GM18517 (cell line): ENCODE measurements at regions not wholly inside any gene's neighbourhood (a gene's known extent, or its start where the extent isn't known, plus 50 kb on each side); places are given as distances from the start of the nearest gene placed in this dataset.

Source experiments
- ATAC-seq: cut with Tn5 transposase; IDR thresholded peaks from one replicate; pipeline ENCODE4 v1.9.1; 2021; ENCODE audit warnings: mild to moderate bottlenecking, moderate library complexity; ENCODE audit not compliant: unreplicated experiment

DNA sequence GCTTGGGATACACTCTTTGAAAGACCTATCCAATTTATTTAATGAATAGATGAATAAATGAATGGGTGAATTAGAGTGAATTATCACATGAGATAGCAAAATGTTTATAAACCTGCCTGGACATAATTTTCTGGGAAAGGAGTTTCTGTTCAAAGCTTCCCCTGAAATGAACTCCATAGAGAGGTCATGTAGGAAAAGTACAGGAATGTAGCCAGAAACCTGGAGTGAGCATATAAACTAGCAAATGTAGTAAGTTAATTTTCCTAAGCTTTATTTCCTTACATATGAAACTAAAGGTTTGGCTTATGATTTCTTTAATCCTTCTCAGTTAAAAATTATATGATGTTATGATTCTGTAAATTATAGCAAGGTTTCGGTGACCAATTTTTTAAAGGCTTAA, 380.3 kb upstream of the RSPO3 start:
- ATAC-seq = no peak

- no peak for ATAC-seq
These were observed 379.8 kb upstream of the RSPO3 start for GRCh38 chr6:126738641-126739040.

GRCh38 chr6:126743076-126743475, 375.4 kb upstream of the RSPO3 start:
- ATAC-seq = no peak

- ATAC-seq = no peak
These were observed 370.5 kb upstream of the RSPO3 start for GRCh38 chr6:126747728-126748540.

DNA sequence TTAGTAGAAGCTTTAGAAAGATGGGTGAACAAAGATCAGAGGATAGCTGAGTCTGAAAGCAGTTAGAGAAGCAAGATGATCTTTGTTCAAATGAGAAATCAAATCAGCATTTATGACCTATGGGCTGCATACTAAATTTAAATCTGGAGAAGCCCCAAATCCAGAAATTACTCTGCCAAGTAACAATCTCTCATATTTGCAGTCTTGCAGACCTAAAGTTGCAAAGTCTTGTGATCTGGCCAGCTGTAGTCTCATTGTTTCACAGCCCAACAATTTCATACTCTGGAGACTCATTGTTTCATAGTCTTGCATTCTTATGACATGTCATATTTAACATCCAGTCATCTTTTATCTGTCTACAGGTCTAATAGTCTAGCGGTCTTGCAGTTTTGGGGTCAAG, 364.9 kb upstream of the RSPO3 start:
- ATAC-seq = no peak

- no peak for ATAC-seq
These were observed 356.6 kb upstream of the RSPO3 start for GRCh38 chr6:126761854-126762253.

DNA sequence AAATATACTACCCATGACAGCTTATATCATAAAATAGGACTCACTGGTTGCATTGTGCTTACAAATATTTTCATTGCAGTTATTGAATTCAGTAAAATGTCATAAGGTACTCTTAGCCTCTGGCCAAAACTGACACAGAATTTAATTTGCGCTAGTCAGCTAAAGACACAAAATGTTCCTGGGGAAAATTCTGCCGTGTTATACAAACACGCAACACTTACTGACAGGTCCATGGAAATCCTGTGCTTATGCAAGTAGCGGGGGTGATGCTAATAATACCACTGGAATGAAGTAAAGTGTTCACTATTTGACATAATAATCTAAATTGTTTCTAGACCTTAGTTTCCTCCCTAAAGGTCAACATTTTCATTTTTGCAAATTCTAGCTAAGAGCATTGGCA, 354.4 kb upstream of the RSPO3 start:
- ATAC-seq = no peak

DNA sequence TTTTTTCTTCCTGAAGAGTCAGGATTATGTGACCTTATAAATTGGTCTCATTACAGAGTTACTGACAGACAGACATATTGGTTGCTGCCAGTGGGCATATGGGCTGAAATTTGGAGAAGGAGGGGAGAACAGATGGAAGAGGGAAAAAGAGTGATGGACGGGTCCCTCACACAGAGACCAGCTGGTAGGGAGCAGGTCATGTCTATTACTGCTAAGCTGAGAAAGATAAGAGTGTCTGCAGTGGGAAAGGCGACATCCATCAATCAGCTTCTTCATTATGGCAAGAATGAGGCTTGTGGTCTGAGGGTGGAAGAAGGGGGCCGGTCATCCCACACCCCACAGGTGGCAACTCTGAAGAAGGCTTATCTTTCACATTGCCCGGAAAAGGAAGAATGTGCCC, 353.8 kb upstream of the RSPO3 start:
- ATAC-seq = no peak

GRCh38 chr6:126766820-126767219, 351.7 kb upstream of the RSPO3 start:
- no peak for ATAC-seq

DNA sequence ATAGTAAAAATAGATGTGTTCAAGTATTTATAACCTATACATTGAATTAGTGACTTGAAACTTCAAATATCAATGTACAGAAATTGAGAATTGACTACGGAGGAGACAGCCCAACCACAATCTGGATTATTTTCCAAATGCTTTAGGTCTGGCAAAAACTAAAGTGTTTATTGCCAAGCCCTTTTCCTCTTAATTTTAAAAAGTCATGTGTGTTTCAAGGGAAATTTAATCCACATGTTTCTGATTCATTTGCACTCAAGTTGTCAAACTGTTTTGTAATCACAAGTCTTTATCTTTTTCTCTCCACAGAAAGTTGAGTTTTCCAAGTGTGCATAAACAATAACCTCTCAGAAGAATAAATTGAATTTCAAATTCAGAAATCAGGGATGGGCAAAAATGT, 350.8 kb upstream of the RSPO3 start:
- ATAC-seq = no peak

GRCh38 chr6:126770176-126770575, 348.3 kb upstream of the RSPO3 start:
- ATAC-seq = no peak

DNA sequence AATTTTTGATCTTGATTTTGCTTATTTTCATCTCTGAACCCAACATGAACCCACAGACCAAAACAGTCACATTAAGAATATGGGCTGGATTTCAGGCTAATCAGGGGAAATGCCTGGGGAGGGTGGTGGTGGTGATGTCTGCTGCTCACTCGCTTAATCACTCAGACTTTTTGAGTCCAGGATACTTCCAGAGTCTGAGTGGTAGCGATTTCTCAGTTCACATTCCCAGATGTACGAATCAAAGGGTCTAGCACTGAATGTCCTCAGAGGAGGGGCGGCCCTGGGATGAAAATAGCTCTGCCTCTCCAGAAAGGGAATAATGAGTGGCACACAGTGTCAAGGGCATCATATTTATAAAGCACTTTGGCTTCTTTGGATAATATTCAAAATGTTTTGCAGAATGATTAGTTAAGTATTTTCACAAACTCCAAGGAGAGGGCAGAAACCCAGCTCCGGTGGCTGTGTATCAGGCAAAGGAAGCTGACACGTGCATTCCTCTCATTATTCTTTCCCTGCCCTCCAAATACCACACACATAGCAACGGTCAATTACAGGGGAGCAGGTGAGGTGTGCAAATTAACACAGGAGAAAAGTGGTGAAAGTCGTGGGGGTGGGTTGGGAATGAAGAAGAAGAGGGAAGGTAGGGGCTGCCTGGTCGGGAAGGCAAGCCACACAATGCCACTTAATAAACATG, 345.2 kb upstream of the RSPO3 start:
- ATAC-seq = no peak

- no peak for ATAC-seq
These were observed 339.1 kb upstream of the RSPO3 start for GRCh38 chr6:126779331-126779730.

- ATAC-seq = no peak
These were observed 336.9 kb upstream of the RSPO3 start for GRCh38 chr6:126781582-126781981.

GRCh38 chr6:126784161-126784790, 334.2 kb upstream of the RSPO3 start:
- ATAC-seq = no peak

DNA sequence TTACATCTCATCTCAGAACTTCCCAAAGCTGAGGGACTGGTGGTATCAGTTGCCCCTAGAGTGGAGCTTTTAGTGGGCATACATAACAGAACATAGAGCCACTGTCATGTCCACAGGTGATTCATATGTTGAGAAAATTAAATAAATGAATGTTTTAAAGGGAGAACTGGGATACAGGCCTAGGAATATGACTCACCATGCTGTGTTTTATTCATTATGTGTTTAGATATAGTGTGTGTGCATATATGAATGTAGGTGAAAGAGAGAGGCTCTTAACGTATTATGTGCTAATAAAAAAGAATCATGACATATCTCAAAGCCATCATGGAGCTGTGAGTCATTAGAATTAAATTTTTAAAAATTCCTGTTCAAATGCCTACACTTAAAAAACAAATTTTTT, 332.2 kb upstream of the RSPO3 start:
- ATAC-seq = no peak

DNA sequence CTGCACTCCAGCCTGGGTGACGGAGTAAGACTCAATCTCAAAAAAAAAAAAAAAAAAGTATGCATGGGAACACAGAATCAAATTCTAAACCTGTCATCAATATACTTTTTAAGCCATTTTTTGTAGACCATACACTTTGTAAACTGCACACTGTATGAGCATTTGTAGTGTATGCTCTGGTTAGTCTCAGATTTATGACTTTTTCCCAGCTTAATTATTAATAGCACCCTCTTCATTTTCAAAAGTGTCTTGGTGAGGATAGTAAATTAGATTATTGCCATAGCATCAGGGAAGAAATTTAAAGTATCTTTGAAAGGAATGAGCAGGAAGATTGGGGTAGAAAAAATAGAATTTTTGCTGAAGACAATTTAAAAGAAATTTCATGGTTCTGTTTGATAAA, 330.8 kb upstream of the RSPO3 start:
- ATAC-seq = no peak

DNA sequence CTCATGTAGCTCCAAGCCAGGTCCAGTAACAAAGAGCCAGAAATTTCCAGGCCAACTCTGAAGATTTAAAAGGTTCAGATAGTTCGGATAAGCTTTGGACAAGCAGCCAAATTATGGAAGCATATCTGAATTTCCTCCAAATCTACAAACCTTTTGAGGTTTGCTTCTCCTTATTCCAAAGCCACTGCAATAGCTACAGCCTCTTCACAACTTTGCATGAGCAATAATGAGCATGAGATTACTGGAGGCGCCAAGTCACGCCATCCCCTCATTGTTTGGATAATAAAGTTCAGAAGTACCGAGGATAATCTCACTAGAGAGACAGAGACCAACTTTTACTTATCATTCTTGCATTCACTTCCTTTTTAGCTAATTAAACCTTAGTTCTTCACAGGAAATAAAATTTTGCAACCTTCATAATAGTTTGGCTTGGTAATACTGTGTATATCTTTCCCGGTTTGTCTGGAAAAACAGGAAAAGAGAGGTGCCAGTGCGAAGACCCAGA, 329.6 kb upstream of the RSPO3 start:
- no peak for ATAC-seq

DNA sequence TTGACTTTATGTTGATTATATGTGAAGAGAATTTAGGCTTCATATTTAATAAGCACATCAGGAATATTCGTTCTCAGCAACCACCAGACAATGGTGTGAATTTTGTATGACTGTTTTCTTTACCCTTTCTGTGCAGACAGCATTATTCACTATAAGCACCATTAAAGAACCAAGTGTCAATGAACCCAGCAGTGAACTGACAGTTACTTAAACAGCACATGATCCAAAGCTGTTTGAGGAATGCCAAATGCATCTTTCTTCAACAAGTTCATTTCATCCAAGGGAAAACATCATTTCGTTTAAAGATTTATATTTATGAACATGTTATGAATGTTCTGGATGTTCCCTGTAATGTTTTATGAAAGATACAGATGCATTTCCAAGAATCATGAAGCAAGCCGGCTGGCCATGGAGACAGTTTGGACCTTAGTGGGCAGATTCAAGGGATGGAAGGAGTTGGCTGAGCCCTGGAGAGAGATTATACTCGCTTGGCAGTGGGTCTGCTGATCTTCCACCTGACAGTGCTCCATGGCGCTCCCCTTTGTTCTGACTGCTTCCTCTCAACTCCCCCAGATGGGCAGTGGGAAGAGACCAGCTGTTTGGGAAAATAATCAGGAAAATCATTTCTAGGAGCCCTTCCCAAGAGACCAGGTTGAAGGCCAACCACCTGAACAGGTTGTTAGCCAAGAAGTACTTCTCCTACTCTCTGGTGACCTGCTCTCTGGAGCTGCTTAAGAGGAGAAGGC, 326.0 kb upstream of the RSPO3 start:
- ATAC-seq = no peak

DNA sequence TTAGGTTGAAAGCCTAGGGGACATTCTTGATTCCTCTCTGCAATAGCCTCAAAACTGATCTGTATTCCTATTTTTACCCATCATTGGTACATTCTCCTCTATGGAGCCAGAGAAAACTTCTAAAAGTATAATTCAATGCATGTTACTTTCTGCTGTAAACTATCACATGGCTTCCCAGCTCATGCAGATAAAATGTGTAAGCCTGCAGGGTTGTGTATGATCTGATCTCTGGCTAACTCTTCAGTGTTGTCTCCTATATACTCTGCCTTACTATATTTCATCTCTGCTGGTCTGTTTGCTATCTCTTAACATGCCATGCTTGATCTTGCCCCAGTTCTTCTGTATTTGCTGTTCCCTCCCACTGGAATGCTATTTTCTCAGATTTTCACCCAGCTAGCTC, 323.3 kb upstream of the RSPO3 start:
- no peak for ATAC-seq

- ATAC-seq = no peak
These were observed 320.5 kb upstream of the RSPO3 start for GRCh38 chr6:126797981-126798380.
